Type B pancreatic cell (in vitro differentiated cells): ENCODE measurements at regions not wholly inside any gene's neighbourhood (a gene's known extent, or its start where the extent isn't known, plus 50 kb on each side); places are given as distances from the start of the nearest gene placed in this dataset.

Source experiments
- DNase-seq: peaks from one replicate; pipeline ENCODE4 v3.0.0; 2021; ENCODE audit warnings: mixed read lengths; ENCODE audit not compliant: unreplicated experiment; ENCODE audit errors: extremely low spot score
- H3K27ac Mint-ChIP-seq: 2 replicates; pipeline ENCODE4 v1.8.0; 2021; ENCODE audit warnings: mild to moderate bottlenecking, mixed read lengths
- H3K27me3 Mint-ChIP-seq: 2 replicates; pipeline ENCODE4 v1.8.0; 2021; ENCODE audit warnings: mixed read lengths
- H3K36me3 Mint-ChIP-seq: 2 replicates; pipeline ENCODE4 v1.8.0; 2021; ENCODE audit warnings: mixed read lengths
- H3K4me1 Mint-ChIP-seq: one replicate; pipeline ENCODE4 v1.8.0; 2021; ENCODE audit warnings: mixed read lengths; ENCODE audit not compliant: unreplicated experiment
- H3K4me3 Mint-ChIP-seq: 2 replicates; pipeline ENCODE4 v1.8.0; 2021; ENCODE audit warnings: mild to moderate bottlenecking, mixed read lengths
- H3K9me3 Mint-ChIP-seq: 2 replicates; pipeline ENCODE4 v1.8.0; 2021; ENCODE audit warnings: mixed read lengths
- CTCF ChIP-seq: fragments of 200-600 bp; sonication (generic); conservative IDR thresholded peaks from 2 replicates; pipeline ENCODE4 v1.5.0; 2021; ENCODE audit warnings: antibody characterized with exemption, mild to moderate bottlenecking

- DNase-seq = no peak
- Mint-ChIP-seq H3K27me3 (peaks cover 4% of the 10 kb centered on the region), H3K4me1 (peaks cover 7% of the 10 kb centered on the region), H3K27ac (no peak overlapping the region), H3K4me3 (no peak overlapping the region), H3K9me3 (no peaks in the 10 kb centered on the region), H3K36me3 (no peaks in the 10 kb centered on the region)
- no peak for TF ChIP-seq CTCF
Measured at GRCh38 chr9:78622126-78622525, 325.2 kb downstream of the PSAT1 start.

- no peak overlapping the region for H3K4me3 Mint-ChIP-seq
- peaks cover 9% of the 10 kb centered on the region for H3K4me1 Mint-ChIP-seq
- no peak for TF ChIP-seq CTCF
- H3K27me3 Mint-ChIP-seq = peaks cover 6% of the 10 kb centered on the region
- DNase-seq = no peak
- H3K9me3 Mint-ChIP-seq = no peaks in the 10 kb centered on the region
- no peak overlapping the region for H3K27ac Mint-ChIP-seq
- no peaks in the 10 kb centered on the region for H3K36me3 Mint-ChIP-seq
Measured at GRCh38 chr9:78626971-78627370, 330.0 kb downstream of the PSAT1 start.

GRCh38 chr9:78630966-78631365 lies 334.0 kb downstream of the PSAT1 start:
- H3K4me3 Mint-ChIP-seq = no peak overlapping the region
- no peak for DNase-seq
- peaks cover 15% of the 10 kb centered on the region for H3K4me1 Mint-ChIP-seq
- TF ChIP-seq CTCF = no peak
- peaks cover 10% of the 10 kb centered on the region for H3K27me3 Mint-ChIP-seq
- no peaks in the 10 kb centered on the region for H3K36me3 Mint-ChIP-seq
- no peak overlapping the region for H3K27ac Mint-ChIP-seq
- no peaks in the 10 kb centered on the region for H3K9me3 Mint-ChIP-seq

GRCh38 chr9:78640728-78641127 lies 343.8 kb downstream of the PSAT1 start:
- DNase-seq = no peak
- TF ChIP-seq CTCF = no peak
- H3K4me1 Mint-ChIP-seq = no peaks in the 10 kb centered on the region

GRCh38 chr9:78644359-78644758 lies 347.4 kb downstream of the PSAT1 start:
- H3K4me1 Mint-ChIP-seq = no peaks in the 10 kb centered on the region
- H3K27ac Mint-ChIP-seq = no peak overlapping the region
- TF ChIP-seq CTCF = no peak
- no peaks in the 10 kb centered on the region for H3K9me3 Mint-ChIP-seq
- H3K36me3 Mint-ChIP-seq = no peaks in the 10 kb centered on the region
- no peak overlapping the region for H3K4me3 Mint-ChIP-seq
- no peak for DNase-seq
- H3K27me3 Mint-ChIP-seq = peaks cover 3% of the 10 kb centered on the region

More at GRCh38 chr9:78640728-78641127, 343.8 kb downstream of the PSAT1 start:
- peaks cover 6% of the 10 kb centered on the region for H3K27me3 Mint-ChIP-seq
- H3K4me3 Mint-ChIP-seq = no peak overlapping the region
- no peak overlapping the region for H3K27ac Mint-ChIP-seq
- H3K36me3 Mint-ChIP-seq = no peaks in the 10 kb centered on the region
- no peaks in the 10 kb centered on the region for H3K9me3 Mint-ChIP-seq

- Mint-ChIP-seq H3K27me3 (peaks cover 2% of the 10 kb centered on the region), H3K27ac (no peak overlapping the region), H3K4me3 (no peak overlapping the region), H3K36me3 (no peaks in the 10 kb centered on the region), H3K9me3 (no peaks in the 10 kb centered on the region), H3K4me1 (no peaks in the 10 kb centered on the region)
- no peak for DNase-seq
- no peak for TF ChIP-seq CTCF
Measured at GRCh38 chr9:78654324-78654723, 357.4 kb downstream of the PSAT1 start.
